Astrocyte (in vitro differentiated cells and primary cell): ENCODE measurements at regions not wholly inside any gene's neighbourhood (a gene's known extent, or its start where the extent isn't known, plus 50 kb on each side); places are given as distances from the start of the nearest gene placed in this dataset.

Experiments used
- DNase-seq: peaks from one replicate; pipeline ENCODE4 v3.0.0-alpha.2; 2010; ENCODE audit warnings: low read depth
- FAIRE-seq: peaks from 2 replicates; lab custom pipeline; 2011; peaks lifted over from hg19 to GRCh38; lab: Jason Lieb, UNC
- H2AFZ ChIP-seq: 2 replicates; pipeline ENCODE4 v1.6.0; 2012; ENCODE audit warnings: low read depth, low read length, inconsistent platforms
- H3K27ac ChIP-seq: 2 replicates; pipeline ENCODE4 v1.5.1; 2011; ENCODE audit warnings: low read depth, low read length, inconsistent platforms
- H3K27me3 ChIP-seq: 2 replicates; pipeline ENCODE4 v1.6.0; 2011; ENCODE audit warnings: low read length, inconsistent platforms; ENCODE audit not compliant: insufficient read depth
- H3K36me3 ChIP-seq: 2 replicates; pipeline ENCODE4 v1.5.1; 2011; ENCODE audit warnings: low read length, inconsistent platforms; ENCODE audit not compliant: insufficient read depth
- H3K4me1 ChIP-seq: 2 replicates; pipeline ENCODE4 v1.5.1; 2011; ENCODE audit warnings: low read length, inconsistent platforms; ENCODE audit not compliant: insufficient read depth
- H3K4me2 ChIP-seq: 2 replicates; pipeline ENCODE4 v1.6.0; 2012; ENCODE audit warnings: low read length, inconsistent platforms
- H3K4me3 ChIP-seq: 2 replicates; pipeline ENCODE4 v1.5.1; 2011; ENCODE audit warnings: low read depth, mild to moderate bottlenecking, low read length, inconsistent platforms; ENCODE audit not compliant: insufficient read depth
- H3K79me2 ChIP-seq: 2 replicates; pipeline ENCODE4 v1.6.0; 2012; ENCODE audit warnings: mild to moderate bottlenecking, low read length, inconsistent platforms; ENCODE audit not compliant: insufficient read depth
- H3K9ac ChIP-seq: 2 replicates; pipeline ENCODE4 v1.6.0; 2012; ENCODE audit warnings: mild to moderate bottlenecking, low read length, inconsistent platforms
- H3K9me3 ChIP-seq: 2 replicates; pipeline ENCODE4 v1.5.1; 2012; ENCODE audit warnings: low read depth, mild to moderate bottlenecking, low read length, inconsistent platforms; ENCODE audit not compliant: insufficient read depth
- H4K20me1 ChIP-seq: 2 replicates; pipeline ENCODE4 v1.6.0; 2012; ENCODE audit warnings: low read length, inconsistent platforms; ENCODE audit not compliant: insufficient read depth
- H3K27ac Mint-ChIP-seq: one replicate; pipeline ENCODE4 v1.8.0; 2021; ENCODE audit warnings: mild to moderate bottlenecking, mixed read lengths; ENCODE audit not compliant: unreplicated experiment
- H3K27me3 Mint-ChIP-seq: one replicate; pipeline ENCODE4 v1.8.0; 2021; ENCODE audit warnings: low read depth, mixed read lengths; ENCODE audit not compliant: unreplicated experiment
- H3K36me3 Mint-ChIP-seq: one replicate; pipeline ENCODE4 v1.8.0; 2021; ENCODE audit warnings: low read depth, mixed read lengths; ENCODE audit not compliant: unreplicated experiment
- H3K4me1 Mint-ChIP-seq: one replicate; pipeline ENCODE4 v1.8.0; 2021; ENCODE audit warnings: low read depth, mixed read lengths; ENCODE audit not compliant: unreplicated experiment
- H3K4me3 Mint-ChIP-seq: one replicate; pipeline ENCODE4 v1.8.0; 2021; ENCODE audit warnings: mild to moderate bottlenecking, moderate library complexity, mixed read lengths; ENCODE audit not compliant: unreplicated experiment
- H3K9me3 Mint-ChIP-seq: one replicate; pipeline ENCODE4 v1.8.0; 2021; ENCODE audit warnings: mild to moderate bottlenecking, mixed read lengths; ENCODE audit not compliant: unreplicated experiment
- CTCF ChIP-seq: IDR thresholded peaks from 2 replicates; pipeline ENCODE4 v1.5.1; 2011; ENCODE audit warnings: low read depth, mild to moderate bottlenecking, inconsistent platforms, low read length, moderate library complexity; ENCODE audit not compliant: insufficient read depth
- EZH2 ChIP-seq: IDR thresholded peaks from 2 replicates; pipeline ENCODE4 v1.6.1; 2012; ENCODE audit warnings: mild to moderate bottlenecking, low read length, inconsistent platforms; ENCODE audit not compliant: insufficient read depth

GRCh38 chr12:60210756-60211155 lies 614.9 kb downstream of the SLC16A7 start:
- no peaks in the 10 kb centered on the region for H4K20me1 ChIP-seq
- Mint-ChIP-seq H3K4me3 (no peak overlapping the region), H3K27me3 (no peaks in the 10 kb centered on the region), H3K4me1 (no peaks in the 10 kb centered on the region), H3K36me3 (no peaks in the 10 kb centered on the region), H3K27ac (no peak overlapping the region), H3K9me3 (no peaks in the 10 kb centered on the region)
- H2AFZ ChIP-seq, result no peak overlapping the region
- no peaks in the 10 kb centered on the region for H3K4me1 ChIP-seq
- no peak overlapping the region for H3K27ac ChIP-seq
- FAIRE-seq, result no peak
- H3K4me3 ChIP-seq, result no peak overlapping the region
- H3K4me2 ChIP-seq, result no peak overlapping the region
- DNase-seq, result no peak
- peaks cover 8% of the 10 kb centered on the region for H3K9me3 ChIP-seq
- no peaks in the 10 kb centered on the region for H3K27me3 ChIP-seq
- no peak overlapping the region for H3K9ac ChIP-seq
- no peaks in the 10 kb centered on the region for H3K79me2 ChIP-seq
- TF ChIP-seq CTCF (no peak), EZH2 (no peak)
- no peaks in the 10 kb centered on the region for H3K36me3 ChIP-seq

GRCh38 chr12:60211244-60211643 lies 615.4 kb downstream of the SLC16A7 start:
- H3K36me3 Mint-ChIP-seq, result no peaks in the 10 kb centered on the region
- H3K9me3 Mint-ChIP-seq, result no peaks in the 10 kb centered on the region

More at GRCh38 chr12:60211244-60211643, 615.4 kb downstream of the SLC16A7 start:
- Mint-ChIP-seq H3K27me3 (no peaks in the 10 kb centered on the region), H3K4me1 (no peaks in the 10 kb centered on the region), H3K27ac (no peak overlapping the region), H3K4me3 (no peak overlapping the region)
- Histone ChIP-seq H3K4me3 (no peak overlapping the region), H4K20me1 (no peaks in the 10 kb centered on the region), H2AFZ (no peak overlapping the region), H3K27ac (no peak overlapping the region), H3K27me3 (no peaks in the 10 kb centered on the region), H3K9ac (no peak overlapping the region), H3K4me2 (no peak overlapping the region), H3K9me3 (peaks cover 8% of the 10 kb centered on the region), H3K79me2 (no peaks in the 10 kb centered on the region), H3K36me3 (no peaks in the 10 kb centered on the region), H3K4me1 (no peaks in the 10 kb centered on the region)
- TF ChIP-seq EZH2, result no peak
- no peak for TF ChIP-seq CTCF
- DNase-seq (no peak), FAIRE-seq (no peak)
